ENCODE measurements at regions not wholly inside any gene's neighbourhood (a gene's known extent, or its start where the extent isn't known, plus 50 kb on each side); places are given as distances from the start of the nearest gene placed in this dataset.

GRCh38 chr1:244920911-244921761, 56.8 kb upstream of the HNRNPU start (continued):
- no peak for TF ChIP-seq ZNF280A (IDR thresholded peaks at IDR 0.05; ENCODE audit: low read depth, partially characterized antibody)
- no peak for TF ChIP-seq TCF7L2 (IDR thresholded peaks at IDR 0.05; ENCODE audit: low read depth, low read length)
- no peak for TF ChIP-seq MED1 (CRISPR knock-in tag; IDR thresholded peaks at IDR 0.05; ENCODE audit: borderline replicate concordance)
- TF ChIP-seq ZC3H4 (CRISPR knock-in tag; IDR thresholded peaks at IDR 0.05; ENCODE audit: borderline replicate concordance): no peak
- TF ChIP-seq PBX2 (CRISPR knock-in tag; IDR thresholded peaks at IDR 0.05; ENCODE audit: low read depth): no peak
- no peak for TF ChIP-seq PBX2 (tag; conservative IDR thresholded peaks at IDR 0.05; ENCODE audit: low read depth)
- TF ChIP-seq NFIX (CRISPR knock-in tag; IDR thresholded peaks at IDR 0.05; ENCODE audit: low read depth): no peak
- TF ChIP-seq HDAC8 (tag; IDR thresholded peaks at IDR 0.05): no peak
- TF ChIP-seq GTF2A2 (tag; IDR thresholded peaks at IDR 0.05): no peak
- TF ChIP-seq NFE2 (IDR thresholded peaks at IDR 0.05; ENCODE audit: low read depth): peak; percentile 44; the same call in 1 of the 2 replicates
- TF ChIP-seq E2F3 (CRISPR knock-in tag; IDR thresholded peaks at IDR 0.05): no peak
- TF ChIP-seq VEZF1 (CRISPR knock-in tag; IDR thresholded peaks at IDR 0.05): no peak
- no peak for TF ChIP-seq LCOR (CRISPR knock-in tag; IDR thresholded peaks at IDR 0.05)
- TF ChIP-seq RBM25 (IDR thresholded peaks at IDR 0.05; ENCODE audit: low read depth, low read length, severe bottlenecking): peak; percentile 88
- no peak for TF ChIP-seq LARP7 (IDR thresholded peaks at IDR 0.05)
- TF ChIP-seq PATZ1 (CRISPR knock-in tag; IDR thresholded peaks at IDR 0.05; ENCODE audit: borderline replicate concordance): no peak
- no peak for TF ChIP-seq POLR3A (IDR thresholded peaks at IDR 0.05; ENCODE audit: borderline replicate concordance, extremely low read depth, insufficient read depth, insufficient read length)
- TF ChIP-seq EP300 (IDR thresholded peaks at IDR 0.05; ENCODE audit: low read length): no peak
- no peak for TF ChIP-seq RBM34 (IDR thresholded peaks at IDR 0.05; ENCODE audit: borderline replicate concordance, insufficient read depth, low read length)
- peak; percentile 60; the same call in 1 of the 2 replicates for TF ChIP-seq ADNP (tag; IDR thresholded peaks at IDR 0.05)

Data from K562 (cell line).